Activated CD8-positive, alpha-beta memory T cell treated with anti-CD3 and anti-CD28 coated beads for 36 hours (primary cell): ENCODE measurements at regions not wholly inside any gene's neighbourhood (a gene's known extent, or its start where the extent isn't known, plus 50 kb on each side); places are given as distances from the start of the nearest gene placed in this dataset.
"Not testable (repeated sequence)": the region's sequence is repeated elsewhere in the genome, so short reads cannot be mapped to it uniquely, and the experiment has no call there.

ENCODE experiments used
- CTCF ChIA-PET: fragments of 350-600 bp; sonication (Branson Sonifier 250); formaldehyde crosslinking; loops from one replicate; lab custom pipeline; 2021; ENCODE audit warnings: antibody characterized with exemption; lab: Charles Lee
- POLR2A ChIA-PET: fragments of 350-600 bp; sonication (Branson Sonifier 250); formaldehyde crosslinking; loops from one replicate; lab custom pipeline; 2021; ENCODE audit warnings: antibody characterized with exemption; lab: Charles Lee

DNA sequence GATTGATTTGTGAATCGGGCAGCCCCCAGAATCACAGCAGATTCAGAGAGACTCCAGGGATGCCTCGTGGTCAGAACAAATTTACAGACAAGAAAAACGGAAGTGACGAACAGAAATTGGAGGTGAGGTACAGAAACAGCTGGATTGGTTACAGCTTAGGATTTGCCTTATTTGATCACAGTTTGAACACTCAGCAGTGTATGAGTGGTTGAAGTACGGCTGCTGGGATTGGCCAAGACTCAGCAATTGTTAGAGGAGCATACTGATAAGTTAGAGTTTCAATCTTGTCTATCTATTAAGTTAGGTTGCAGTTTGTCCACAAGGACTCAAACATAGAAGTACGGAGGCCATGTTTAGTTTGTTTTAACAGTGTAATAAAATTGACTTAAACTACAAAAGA is 61.1 kb upstream of the KBTBD8 start:
- POLR2A ChIA-PET, CTCF ChIA-PET: not testable (repeated sequence)

DNA sequence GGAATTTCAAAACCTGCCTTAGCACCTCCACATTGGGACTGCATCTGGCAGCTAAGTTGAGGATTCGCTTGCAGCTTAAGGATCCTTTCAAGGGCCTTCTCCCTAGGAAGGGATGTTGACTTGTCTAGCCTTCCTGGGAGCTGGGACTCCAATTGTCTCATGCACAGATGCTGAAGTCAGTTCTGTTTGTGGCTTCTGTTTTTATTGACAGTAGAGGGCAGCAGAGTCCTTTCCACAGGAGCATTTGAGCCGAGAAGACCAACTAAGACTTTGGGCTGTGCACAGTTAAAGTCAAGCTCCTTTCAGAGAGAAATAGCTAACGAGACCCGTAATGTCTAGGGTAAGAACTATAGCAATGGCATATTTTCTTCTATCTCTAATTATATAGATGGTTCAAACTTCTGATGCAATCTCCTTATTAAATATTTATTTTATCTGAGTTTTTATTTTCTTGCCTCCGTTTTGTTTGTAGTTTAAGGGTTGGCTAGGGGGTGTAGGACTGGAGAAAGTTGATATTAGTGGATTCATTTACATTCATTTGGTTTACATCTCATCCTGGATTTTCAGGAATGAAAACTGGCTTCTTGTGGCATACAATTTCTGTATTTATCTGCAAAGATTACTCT is 59.7 kb upstream of the KBTBD8 start:
- CTCF ChIA-PET, result interaction anchor here (0.7 to 0.8 kb wide), 3 partner anchors 71 to 185 kb away, joined by 3 read pairs; no protein-coding TSS in a partner anchor
- POLR2A ChIA-PET, result no interaction called here

DNA sequence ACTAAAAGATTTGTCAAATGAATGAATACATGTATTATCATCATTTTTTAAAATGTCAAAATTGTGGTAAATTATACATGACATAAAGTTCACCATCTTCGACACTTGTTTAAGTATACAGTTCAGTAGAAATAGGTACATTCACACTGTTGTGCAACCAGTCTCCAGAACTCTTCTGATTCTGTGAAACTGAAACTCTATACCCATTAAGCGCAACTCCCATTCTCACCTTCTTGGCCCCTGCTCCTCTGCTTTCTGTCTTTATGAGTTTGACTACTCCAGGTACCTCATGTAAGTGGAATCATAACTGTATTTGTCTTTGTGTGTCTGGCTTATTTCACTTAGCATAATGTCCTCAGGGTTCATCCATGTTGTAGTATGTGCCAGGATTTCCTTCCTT is 50.1 kb upstream of the KBTBD8 start:
- CTCF ChIA-PET, result no interaction called here
- POLR2A ChIA-PET, result no interaction called here
